Endothelial cell of umbilical vein (primary cell): ENCODE measurements at regions not wholly inside any gene's neighbourhood (a gene's known extent, or its start where the extent isn't known, plus 50 kb on each side); places are given as distances from the start of the nearest gene placed in this dataset.

ENCODE experiments used
- BruUV-seq: library from RNA; stranded (reverse); fragments of 400-500 nt; replicated peaks from 2 replicates; lab custom pipeline; 2021; lab: Mats Ljungman, UMichigan
- CTCF ChIA-PET: fragments of 300-600, 350-600 bp; sonication (Branson Sonifier 250); formaldehyde crosslinking; loops from one replicate; lab custom pipeline; 2021; ENCODE audit warnings: antibody characterized with exemption, inconsistent platforms; lab: Charles Lee
- POLR2A ChIA-PET: fragments of 300-600, 350-600 bp; sonication (Branson Sonifier 250); formaldehyde crosslinking; loops from one replicate; lab custom pipeline; 2021; ENCODE audit warnings: antibody characterized with exemption, inconsistent platforms; lab: Charles Lee
- DNase-seq: peaks from one replicate; pipeline ENCODE4 v3.0.0-alpha.2; 2011; ENCODE audit warnings: low read depth, low spot score
- FAIRE-seq: peaks from 2 replicates; lab custom pipeline; 2011; peaks lifted over from hg19 to GRCh38; lab: Jason Lieb, UNC
- H2AFZ ChIP-seq: 2 replicates; pipeline ENCODE4 v1.6.0; 2012; ENCODE audit warnings: low read depth, low read length, control low read depth, inconsistent platforms
- H3K27ac ChIP-seq: 2 replicates; pipeline ENCODE4 v1.5.1; 2011; ENCODE audit warnings: low read depth, mild to moderate bottlenecking, control low read depth, low read length, moderate library complexity; ENCODE audit not compliant: insufficient read depth
- H3K27me3 ChIP-seq, 2 experiments: 2 replicates each; pipeline versions ENCODE4 v1.6.0 to v1.6.1; 2011; ENCODE audit warnings: low read length in 2 of 2, mixed read lengths in 1 of 2; ENCODE audit not compliant: control insufficient read depth in 2 of 2, insufficient read depth in 2 of 2
- H3K36me3 ChIP-seq, 2 experiments: 2 replicates in 1 of 2; 3 replicates in 1 of 2; pipeline ENCODE4 v1.5.1; 2011; ENCODE audit warnings: low read length in 2 of 2, mild to moderate bottlenecking in 1 of 2, moderate library complexity in 1 of 2; ENCODE audit not compliant: control insufficient read depth in 2 of 2, insufficient read depth in 2 of 2; ENCODE audit errors: extremely low read depth in 1 of 2
- H3K4me1 ChIP-seq: 3 replicates; pipeline ENCODE4 v1.5.1; 2011; ENCODE audit warnings: mild to moderate bottlenecking, low read length; ENCODE audit not compliant: control insufficient read depth, insufficient read depth; ENCODE audit errors: extremely low read depth
- H3K4me2 ChIP-seq: 2 replicates; pipeline ENCODE4 v1.6.1; 2011; ENCODE audit warnings: low read length, control low read depth, mixed read lengths; ENCODE audit not compliant: insufficient read depth
- H3K4me3 ChIP-seq, 3 experiments: fragments of 200-600 bp in 1 of 3; sonication (generic), shearing (Covaris generic) in 1 of 3; replicated peaks in 1 of 3; 2 replicates each; pipeline ENCODE4 v1.5.1; 2011 to 2016; ENCODE audit warnings: control low read depth in 3 of 3, low read length in 3 of 3, mild to moderate bottlenecking in 2 of 3, inconsistent platforms in 1 of 3, low read depth in 1 of 3, moderate library complexity in 1 of 3; ENCODE audit not compliant: insufficient read depth in 1 of 3
- H3K79me2 ChIP-seq: 2 replicates; pipeline ENCODE4 v1.6.0; 2012; ENCODE audit warnings: low read length, inconsistent platforms; ENCODE audit not compliant: control insufficient read depth, insufficient read depth
- H3K9ac ChIP-seq: replicated peaks from 2 replicates; pipeline ENCODE3; 2011; ENCODE audit warnings: low read length, control low read depth; ENCODE audit not compliant: insufficient read depth; ENCODE audit errors: extremely low read depth
- H3K9me1 ChIP-seq: replicated peaks from 3 replicates; pipeline ENCODE4 v1.6.0; 2011; ENCODE audit warnings: mild to moderate bottlenecking, low read length; ENCODE audit not compliant: control insufficient read depth, insufficient read depth; ENCODE audit errors: extremely low read depth
- H3K9me3 ChIP-seq: replicated peaks from 2 replicates; pipeline ENCODE4 v1.5.1; 2012; ENCODE audit warnings: low read length, inconsistent platforms; ENCODE audit not compliant: control insufficient read depth, insufficient read depth
- H4K20me1 ChIP-seq: replicated peaks from 2 replicates; pipeline ENCODE3; 2011; ENCODE audit warnings: mild to moderate bottlenecking, low read length; ENCODE audit not compliant: control insufficient read depth, insufficient read depth; ENCODE audit errors: extremely low read depth
- CTCF ChIP-seq, 2 donors: IDR thresholded peaks; 1 replicate in 1 of 2; 2 replicates in 1 of 2; pipeline ENCODE4 v1.5.1; 2011; ENCODE audit warnings: low read length in 2 of 2, mild to moderate bottlenecking in 2 of 2, moderate library complexity in 2 of 2, control low read depth in 1 of 2, inconsistent platforms in 1 of 2, low read depth in 1 of 2; ENCODE audit not compliant: insufficient read depth in 1 of 2; ENCODE audit errors: extremely low read depth in 1 of 2
- EZH2 ChIP-seq: IDR thresholded peaks from 2 replicates; pipeline ENCODE4 v1.6.1; 2012; ENCODE audit warnings: borderline replicate concordance, low read depth, mild to moderate bottlenecking, moderate library complexity, low read length, inconsistent platforms; ENCODE audit not compliant: severe bottlenecking
- FOS ChIP-seq: IDR thresholded peaks from 2 replicates; pipeline ENCODE4 v1.6.1; 2011; ENCODE audit warnings: mild to moderate bottlenecking, low read length, moderate library complexity, borderline replicate concordance; ENCODE audit not compliant: insufficient read depth
- GATA2 ChIP-seq: IDR thresholded peaks from 2 replicates; pipeline ENCODE4 v1.7.0; 2011; ENCODE audit warnings: low read depth, mild to moderate bottlenecking, moderate library complexity, mixed read lengths, low read length; ENCODE audit not compliant: insufficient read length, insufficient read depth
- JUN ChIP-seq: IDR thresholded peaks from 2 replicates; pipeline ENCODE4 v1.6.1; 2011; ENCODE audit warnings: borderline replicate concordance, low read depth; ENCODE audit not compliant: insufficient read length, insufficient read depth
- MAX ChIP-seq: IDR thresholded peaks from 2 replicates; pipeline ENCODE4 v1.6.1; 2011; ENCODE audit not compliant: insufficient read depth, insufficient read length
- MYC ChIP-seq: IDR thresholded peaks from one replicate; pipeline ENCODE4 v1.6.1; 2011; ENCODE audit warnings: mild to moderate bottlenecking, low read depth, low read length
- POLR2A ChIP-seq: IDR thresholded peaks from 2 replicates; pipeline ENCODE4 v1.6.1; 2012; ENCODE audit warnings: low read depth, mild to moderate bottlenecking, control low read depth, low read length
- POLR2AphosphoS5 ChIP-seq: IDR thresholded peaks from 2 replicates; pipeline ENCODE4 v1.6.1; 2012; ENCODE audit warnings: low read depth, mild to moderate bottlenecking, control low read depth, low read length, moderate library complexity; ENCODE audit not compliant: insufficient read depth
- dilution Hi-C: fragments of 300-500 bp; cut with MboI; formaldehyde crosslinking; loops from one replicate; pipeline ENCODE4 v1.15.0; 2019; ENCODE audit warnings: low sequenced_read_pairs; ENCODE audit not compliant: extremely low pct_ligation_motif_present
- intact Hi-C: fragments of 100-400 bp; cut with micrococcal nuclease; formaldehyde crosslinking; loops from one replicate; pipeline ENCODE4 v1.10.0; 2022

GRCh38 chr17:77735566-77736198 lies 222.8 kb upstream of the TNRC6C start:
- Histone ChIP-seq H3K9ac (no peak overlapping the region), H3K4me2 (no peak overlapping the region), H3K9me3 (no peaks in the 10 kb centered on the region), H3K4me1 (no peaks in the 10 kb centered on the region), H4K20me1 (no peaks in the 10 kb centered on the region), H3K9me1 (no peaks in the 10 kb centered on the region), H3K79me2 (no peaks in the 10 kb centered on the region), H3K27me3 (peaks cover 9 to 10% of the 10 kb centered on the region in 2 experiments), H3K36me3 (no peaks in the 10 kb centered on the region), H3K4me3 (no peak overlapping the region), H2AFZ (no peak overlapping the region), H3K27ac (no peak overlapping the region)
- TF ChIP-seq POLR2A (no peak), EZH2 (no peak), FOS (no peak), POLR2AphosphoS5 (no peak), MAX (no peak), JUN (no peak), CTCF (IDR thresholded peaks at IDR 0.05; ENCODE audit: extremely low read depth in 1 of 2, insufficient read depth in 1 of 2, low read depth in 1 of 2, low read length in 2 of 2) (no peak), MYC (no peak), GATA2 (no peak)
- FAIRE-seq (no peak), DNase-seq (no peak)
- no TSS peak for BruUV-seq
- intact Hi-C loops: no loop called here
- POLR2A ChIA-PET: no interaction called here
- CTCF ChIA-PET: no interaction called here
- dilution Hi-C loops: no loop called here
